ENCODE measurements at regions not wholly inside any gene's neighbourhood (a gene's known extent, or its start where the extent isn't known, plus 50 kb on each side); places are given as distances from the start of the nearest gene placed in this dataset.

GRCh38 chr16:87226926-87227295 is 90.3 kb downstream of the C16orf95 start (continued):
- no peak for TF ChIP-seq HMGXB4 (CRISPR knock-in tag; IDR thresholded peaks at IDR 0.05; ENCODE audit: borderline replicate concordance)
- no peak for TF ChIP-seq MAFK (IDR thresholded peaks at IDR 0.05; ENCODE audit: partially characterized antibody)
- no peak for TF ChIP-seq NFE2L2 (conservative IDR thresholded peaks at IDR 0.05; ENCODE audit: low read length)

- 85% methylated on average over 24 of the region's 24 CpGs for WGBS (ENCODE audit: missing lambda C conversion rate)
- H3K9me3 ChIP-seq, result peaks cover 8% of the 10 kb centered on the region; the same call in 1 of the 3 replicates
- H3K4me1 ChIP-seq, result no peaks in the 10 kb centered on the region
- no peak for TF ChIP-seq HOXB5 (CRISPR knock-in tag; IDR thresholded peaks at IDR 0.05)
- no peak for TF ChIP-seq KDM1A (IDR thresholded peaks at IDR 0.05; ENCODE audit: low read depth)
- no peak for TF ChIP-seq HES2 (IDR thresholded peaks at IDR 0.05)
- TF ChIP-seq FOXS1 (CRISPR knock-in tag; IDR thresholded peaks at IDR 0.05), result no peak
- no peak for TF ChIP-seq NFE2L2 (conservative IDR thresholded peaks at IDR 0.05; ENCODE audit: low read length)
- TF ChIP-seq ZSCAN20 (CRISPR knock-in tag; IDR thresholded peaks at IDR 0.05), result no peak
- no peak for TF ChIP-seq JUNB (IDR thresholded peaks at IDR 0.05)
- no peak for TF ChIP-seq HDAC2 (IDR thresholded peaks at IDR 0.05)
- no peak for TF ChIP-seq CBX2 (IDR thresholded peaks at IDR 0.05; ENCODE audit: borderline replicate concordance, low read depth)
- TF ChIP-seq CEBPB (IDR thresholded peaks at IDR 0.05), result no peak
- no peak for TF ChIP-seq MYC (IDR thresholded peaks at IDR 0.05; ENCODE audit: borderline replicate concordance, low read length)
- TF ChIP-seq MAX (IDR thresholded peaks at IDR 0.05), result no peak
- no peak for TF ChIP-seq RFX5 (IDR thresholded peaks at IDR 0.05)
- no peak for TF ChIP-seq REST (IDR thresholded peaks at IDR 0.05)
- TF ChIP-seq POLR2A (IDR thresholded peaks at IDR 0.05; ENCODE audit: low read length), result no peak
- TF ChIP-seq RARB (CRISPR knock-in tag; IDR thresholded peaks at IDR 0.05), result no peak
- ChIA-PET POLR2A (no interaction called here), CTCF (interaction anchor here (0.6 to 1.1 kb wide), 4 partner anchors 24 to 172 kb away, joined by 3 read pairs; no protein-coding TSS in a partner anchor)
- no peak for ATAC-seq
- no peak for FAIRE-seq
- no peak overlapping the region for H3K4me2 ChIP-seq
- no peak for DNase-seq (ENCODE audit: low read depth in 1 of 2, low spot score in 1 of 2)
- no peak overlapping the region for H3K4me3 ChIP-seq
- no peak overlapping the region for H3K27ac ChIP-seq
Observed at GRCh38 chr16:87227296-87227951, 89.8 kb downstream of the C16orf95 start.

GRCh38 chr16:87228363-87228762 is 88.8 kb downstream of the C16orf95 start:
- Histone ChIP-seq H3K4me3 (no peak overlapping the region), H3K4me1 (no peaks in the 10 kb centered on the region), H3K9me3 (peaks cover 13% of the 10 kb centered on the region; the same call in 1 of the 3 replicates), H3K27ac (no peak overlapping the region), H3K4me2 (no peak overlapping the region)
- POLR2A ChIA-PET, result no interaction called here
- no peak for FAIRE-seq
- no peak for ATAC-seq
- CTCF ChIA-PET, result interaction anchor here (1.0 kb wide), 1 partner anchor 69 kb away, joined by 3 read pairs; no protein-coding TSS in a partner anchor
- no peak for DNase-seq (ENCODE audit: low read depth in 1 of 2, low spot score in 1 of 2)
- 88% methylated on average over 8 of the region's 8 CpGs for WGBS (ENCODE audit: missing lambda C conversion rate)
- no peak for TF ChIP-seq NR3C1 (IDR thresholded peaks at IDR 0.05)
- TF ChIP-seq USF2 (IDR thresholded peaks at IDR 0.05), result no peak
- TF ChIP-seq SMC3 (IDR thresholded peaks at IDR 0.05), result no peak
- TF ChIP-seq RCOR1 (IDR thresholded peaks at IDR 0.05; ENCODE audit: low read depth, low read length), result no peak
- TF ChIP-seq PBX3 (IDR thresholded peaks at IDR 0.05), result no peak
- no peak for TF ChIP-seq HDAC2 (IDR thresholded peaks at IDR 0.05)
- TF ChIP-seq CHD2 (IDR thresholded peaks at IDR 0.05; ENCODE audit: low read length, partially characterized antibody), result no peak
- no peak for TF ChIP-seq RNF2 (IDR thresholded peaks at IDR 0.05; ENCODE audit: borderline replicate concordance, low read depth)
- TF ChIP-seq PHF8 (IDR thresholded peaks at IDR 0.05; ENCODE audit: borderline replicate concordance, low read depth), result no peak
- no peak for TF ChIP-seq SREBF2 (IDR thresholded peaks at IDR 0.05)
- TF ChIP-seq ZFP36 (IDR thresholded peaks at IDR 0.05; ENCODE audit: borderline replicate concordance, partially characterized antibody), result no peak

Measured in A549 (cell line).